ENCODE measurements at regions not wholly inside any gene's neighbourhood (a gene's known extent, or its start where the extent isn't known, plus 50 kb on each side); places are given as distances from the start of the nearest gene placed in this dataset.

- ChIA-PET POLR2A (no interaction called here), CTCF (no interaction called here)
- Histone ChIP-seq H3K4me3 (ENCODE audit: low read depth, low read length) (no peak overlapping the region), H3K27me3 (ENCODE audit: control insufficient read depth, insufficient read depth, low read length) (no peaks in the 10 kb centered on the region), H3K36me3 (ENCODE audit: control insufficient read depth, insufficient read depth, low read length) (no peaks in the 10 kb centered on the region)
- DNase-seq (ENCODE audit: low read depth): no peak
- TF ChIP-seq CTCF (IDR thresholded peaks at IDR 0.05; ENCODE audit: insufficient read depth, low read depth, low read length): no peak
Observed at GRCh38 chr7:98056580-98056979, 50.1 kb upstream of the LMTK2 start.
